GM18499 (cell line): ENCODE measurements at regions not wholly inside any gene's neighbourhood (a gene's known extent, or its start where the extent isn't known, plus 50 kb on each side); places are given as distances from the start of the nearest gene placed in this dataset.
"Not testable (repeated sequence)": the region's sequence is repeated elsewhere in the genome, so short reads cannot be mapped to it uniquely, and the experiment has no call there.

Source experiments
- ATAC-seq: cut with Tn5 transposase; IDR thresholded peaks from one replicate; pipeline ENCODE4 v1.9.1; 2021; ENCODE audit warnings: moderate number of reproducible peaks; ENCODE audit not compliant: insufficient read depth, unreplicated experiment

DNA sequence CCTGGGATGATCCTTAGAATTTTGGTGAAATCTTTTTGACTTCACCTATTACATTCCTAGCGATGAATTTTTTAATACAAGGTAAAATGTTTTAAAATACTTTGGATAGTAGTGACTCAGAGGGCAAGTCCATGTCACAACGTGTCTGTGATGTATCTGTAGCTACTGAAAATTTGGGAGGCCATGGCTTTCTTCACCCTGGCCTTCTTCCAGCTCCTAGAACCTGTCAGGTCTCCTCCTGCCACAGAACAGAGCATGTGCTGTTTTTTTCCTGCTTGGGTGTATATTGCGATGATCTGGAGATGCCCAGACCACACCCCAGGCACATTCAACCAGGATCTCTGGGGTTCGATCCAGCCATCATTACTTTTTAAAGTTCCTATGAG is 194.4 kb downstream of the BTBD3 start:
- no peak for ATAC-seq

DNA sequence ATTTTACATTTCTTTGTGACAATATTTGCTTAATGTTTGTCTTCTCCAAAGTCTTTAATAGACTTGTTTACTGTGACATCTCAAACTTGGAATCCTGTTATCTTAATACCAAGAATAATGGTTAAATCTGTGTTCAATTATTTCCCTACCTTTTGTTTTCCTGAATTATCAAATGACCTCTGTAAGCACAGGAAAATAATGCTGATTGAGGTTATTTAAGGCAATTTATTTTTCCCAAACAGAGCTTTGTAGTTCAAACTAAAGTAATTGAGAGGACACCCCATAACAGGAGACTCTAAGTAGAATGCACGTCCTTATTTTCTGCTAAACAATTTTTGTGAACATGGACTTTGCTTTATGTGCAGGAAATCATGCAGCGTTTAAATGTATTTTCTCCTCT is 195.0 kb downstream of the BTBD3 start:
- ATAC-seq = no peak

DNA sequence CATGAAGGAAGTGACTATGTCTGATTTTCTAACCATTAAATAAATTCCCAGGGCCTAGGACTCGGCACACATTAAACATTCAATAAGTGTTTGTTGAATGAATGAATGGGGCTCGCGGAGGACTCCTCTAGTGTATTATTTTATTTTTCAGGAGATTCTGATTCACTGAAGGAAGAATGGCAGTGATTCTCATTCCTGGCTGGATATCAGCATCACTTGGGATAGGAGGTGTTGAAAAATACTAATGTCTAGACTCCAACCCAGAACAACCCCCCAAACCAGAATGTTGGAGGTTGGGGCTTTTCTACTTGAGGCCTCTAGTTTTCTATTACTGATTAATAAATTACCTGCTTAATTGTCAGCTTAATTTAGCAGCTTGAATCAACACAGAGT is 195.4 kb downstream of the BTBD3 start:
- no peak for ATAC-seq

DNA sequence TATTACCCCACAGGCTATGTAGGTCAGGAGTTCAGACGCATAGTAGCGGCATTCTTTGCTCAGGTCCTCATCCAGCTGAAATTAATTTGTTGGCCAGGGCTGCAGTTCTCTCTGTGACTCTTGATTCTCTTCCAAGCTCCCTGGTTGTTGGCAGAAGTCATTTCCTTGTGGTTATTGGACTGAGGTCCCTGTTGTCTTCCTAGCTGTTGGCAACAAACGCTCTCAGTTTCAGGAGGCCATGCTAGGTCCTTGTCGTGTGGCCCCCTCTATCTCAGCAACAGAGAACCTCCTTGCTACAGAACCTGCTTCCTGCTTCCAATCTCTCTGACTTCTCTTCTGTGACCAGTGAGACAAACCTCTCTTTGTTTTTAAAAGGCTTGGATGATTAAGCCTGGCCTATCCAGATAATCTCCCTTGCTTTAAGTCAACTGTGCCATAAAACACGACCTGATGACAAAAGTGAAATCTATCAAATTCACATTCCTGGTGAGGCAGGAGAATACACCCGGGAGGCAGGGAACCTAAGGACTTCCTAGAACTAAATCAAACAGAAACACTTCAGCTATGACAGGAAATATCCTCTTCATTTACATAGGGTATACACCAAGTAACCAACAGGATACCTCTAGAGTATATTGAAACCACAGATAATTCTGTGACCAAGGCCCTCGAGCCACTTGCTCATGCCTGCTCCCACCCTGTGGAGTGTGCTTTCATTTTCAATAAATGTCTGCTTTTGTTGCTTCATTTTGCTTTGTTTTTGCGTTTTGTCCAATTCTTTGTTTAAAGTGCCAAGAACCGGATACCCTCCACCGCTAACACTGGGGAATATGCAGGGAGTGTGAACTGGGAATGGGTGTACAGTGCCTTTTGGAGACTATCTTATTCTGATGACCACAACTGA is 196.0 kb downstream of the BTBD3 start:
- ATAC-seq = no peak

DNA sequence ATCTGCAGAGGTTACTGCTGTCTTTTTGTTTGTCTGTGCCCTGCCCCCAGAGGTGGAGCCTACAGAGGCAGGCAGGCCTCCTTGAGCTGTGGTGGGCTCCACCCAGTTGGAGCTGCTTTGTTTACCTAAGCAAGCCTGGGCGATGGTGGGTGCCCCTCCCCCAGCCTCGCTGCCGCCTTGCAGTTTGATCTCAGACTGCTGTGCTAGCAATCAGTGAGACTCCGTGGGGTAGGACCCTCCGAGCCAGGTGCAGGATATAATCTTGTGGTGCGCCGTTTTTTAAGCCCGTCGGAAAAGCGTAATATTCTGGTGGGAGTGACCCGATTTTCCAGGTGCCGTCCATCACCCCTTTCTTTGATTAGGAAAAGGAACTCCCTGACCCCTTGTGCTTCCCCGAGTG is 211.4 kb downstream of the BTBD3 start:
- not testable (repeated sequence) for ATAC-seq

DNA sequence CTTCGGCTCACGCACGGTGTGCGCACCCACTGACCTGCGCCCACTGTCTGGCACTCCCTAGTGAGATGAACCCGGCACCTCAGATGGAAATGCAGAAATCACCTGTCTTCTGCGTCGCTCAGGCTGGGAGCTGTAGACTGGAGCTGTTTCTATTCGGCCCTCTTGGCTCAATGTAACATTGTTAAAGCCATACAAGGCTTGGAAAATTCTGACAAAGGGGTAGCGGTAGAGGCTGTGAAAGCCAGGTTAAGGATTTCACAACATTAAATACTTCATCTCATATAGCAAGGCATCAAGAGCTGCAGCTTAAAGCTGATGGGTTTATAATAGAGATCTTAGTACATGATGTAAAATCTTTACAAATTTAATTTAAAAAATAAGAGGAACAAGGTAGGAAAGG is 211.8 kb downstream of the BTBD3 start:
- not testable (repeated sequence) for ATAC-seq

DNA sequence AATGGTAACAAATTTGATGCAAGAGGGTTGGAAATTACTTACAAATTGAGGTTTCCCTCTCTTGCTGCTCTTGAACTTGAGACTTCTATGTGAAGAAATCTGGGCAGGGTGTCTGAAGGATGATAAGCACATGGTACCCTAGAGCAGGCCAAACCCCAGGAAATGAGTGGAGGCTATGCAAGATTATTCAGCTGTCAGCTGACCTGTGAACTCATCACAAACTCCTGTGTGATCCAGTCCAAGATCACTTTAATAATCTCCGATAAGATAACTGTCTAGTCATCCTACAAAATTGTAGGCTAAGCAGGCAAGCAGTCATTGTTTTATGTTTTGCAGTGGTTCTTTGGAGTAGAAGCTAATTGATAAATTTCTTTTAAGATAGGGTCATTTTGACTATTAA is 213.1 kb downstream of the BTBD3 start:
- ATAC-seq = no peak

DNA sequence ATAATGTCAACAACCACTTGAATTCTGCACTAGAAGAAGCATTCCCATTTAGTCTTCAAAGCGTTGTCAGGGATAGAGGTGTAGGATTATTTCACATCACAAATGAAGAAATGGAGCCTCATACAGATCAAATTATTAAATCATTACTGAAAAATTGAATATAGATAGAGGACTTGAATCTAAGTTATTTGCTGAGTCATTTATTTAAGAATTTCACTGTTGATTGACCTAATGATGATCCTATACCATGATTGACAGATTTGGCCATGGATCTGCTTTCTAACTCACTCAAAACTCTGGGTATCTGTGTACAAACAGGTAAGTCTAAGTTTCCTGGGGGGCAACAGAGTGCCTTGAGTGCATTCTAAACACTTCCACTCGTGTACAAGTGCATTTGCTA is 215.9 kb downstream of the BTBD3 start:
- no peak for ATAC-seq

DNA sequence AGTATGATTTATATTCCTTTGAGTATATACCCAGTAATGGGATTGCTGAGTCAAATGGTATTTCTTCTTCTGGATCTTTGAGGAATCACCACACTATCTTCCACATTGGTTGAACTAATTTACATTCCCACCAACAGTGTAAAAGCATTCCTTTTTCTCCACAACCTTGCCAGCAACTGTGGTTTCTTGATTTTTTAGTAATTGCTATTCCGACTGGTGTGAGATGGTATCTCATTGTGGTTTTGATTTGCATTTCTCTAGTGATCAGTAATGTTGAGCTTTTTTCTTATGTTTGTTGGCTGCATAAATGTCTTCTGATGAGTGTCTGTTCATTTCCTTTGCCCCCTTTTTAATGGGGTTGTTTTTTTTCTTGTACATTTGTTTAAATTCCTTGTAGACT is 228.3 kb downstream of the BTBD3 start:
- ATAC-seq = not testable (repeated sequence)

DNA sequence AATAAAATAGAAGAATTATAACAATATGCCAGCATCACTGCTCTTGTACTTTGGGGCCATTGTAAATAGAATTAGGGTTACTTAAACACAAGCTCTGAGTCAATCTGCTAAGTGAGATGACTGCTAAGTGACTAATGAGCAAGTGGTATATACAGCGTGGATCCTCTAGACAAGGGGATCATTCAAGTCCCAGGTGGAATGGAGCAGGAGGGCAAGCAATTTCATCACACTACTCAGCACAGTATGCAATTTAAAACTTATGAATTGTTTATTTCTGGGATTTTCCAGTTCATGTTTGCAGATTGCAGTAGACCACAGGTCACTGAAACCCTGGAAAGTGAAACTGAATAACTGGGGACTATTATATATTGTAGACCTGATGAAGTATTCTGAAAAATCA is 235.3 kb downstream of the BTBD3 start:
- no peak for ATAC-seq

DNA sequence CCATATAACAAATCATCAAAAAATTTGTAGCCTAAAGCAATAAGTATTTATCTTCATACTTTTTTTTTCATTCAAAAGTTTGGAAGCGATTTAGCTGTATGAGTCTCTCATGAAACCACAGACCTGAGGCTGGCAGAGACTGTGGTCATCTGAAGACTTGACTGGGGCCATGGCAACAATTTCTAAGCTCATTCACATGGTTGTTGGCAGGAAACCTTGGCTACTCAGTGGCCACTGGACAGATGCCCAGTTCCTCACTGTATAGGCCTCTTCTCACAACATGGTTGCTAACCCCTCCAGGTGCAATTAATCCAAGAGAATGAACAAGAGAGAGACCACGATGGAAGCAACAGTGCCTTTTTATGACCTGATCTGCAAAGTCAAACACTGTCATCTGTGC is 235.9 kb downstream of the BTBD3 start:
- no peak for ATAC-seq

DNA sequence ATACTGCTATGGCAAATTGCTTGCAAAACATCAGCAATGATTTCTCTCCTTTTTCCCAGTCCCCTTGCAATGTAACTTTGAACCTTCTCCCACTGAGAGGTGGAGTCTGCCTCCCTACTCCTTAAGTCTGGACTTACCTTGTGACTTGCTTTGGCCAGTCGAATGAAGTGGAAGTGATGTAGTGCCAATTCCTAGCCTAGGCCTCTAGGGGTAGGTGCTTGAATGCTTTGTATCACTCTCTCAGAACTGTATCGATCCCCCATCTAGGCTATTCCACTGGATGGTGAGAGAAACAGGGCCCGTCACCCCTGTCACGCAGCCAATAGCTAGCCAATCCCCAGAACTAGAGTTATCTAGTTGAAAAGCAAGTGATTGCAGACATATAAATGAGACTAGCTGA is 238.6 kb downstream of the BTBD3 start:
- no peak for ATAC-seq

DNA sequence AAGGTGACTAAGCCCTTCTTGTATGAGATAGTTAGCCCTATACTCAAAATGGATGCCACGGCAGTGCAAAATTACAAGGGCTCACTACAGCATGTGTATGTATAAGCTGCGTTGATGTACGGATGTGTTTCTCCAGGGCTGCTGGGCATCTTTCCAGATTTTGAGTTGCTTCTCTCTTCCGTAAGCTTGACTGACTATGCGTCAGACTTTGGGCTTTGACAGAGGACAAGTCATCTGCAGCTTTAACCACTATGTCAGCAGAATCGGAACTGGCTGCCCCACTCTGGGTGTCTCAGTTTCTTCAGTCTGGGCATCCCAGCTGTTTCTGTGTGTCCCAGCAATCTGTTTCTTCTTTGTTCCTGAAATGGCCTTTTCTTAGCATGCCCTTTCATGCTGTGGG is 241.6 kb downstream of the BTBD3 start:
- no peak for ATAC-seq

DNA sequence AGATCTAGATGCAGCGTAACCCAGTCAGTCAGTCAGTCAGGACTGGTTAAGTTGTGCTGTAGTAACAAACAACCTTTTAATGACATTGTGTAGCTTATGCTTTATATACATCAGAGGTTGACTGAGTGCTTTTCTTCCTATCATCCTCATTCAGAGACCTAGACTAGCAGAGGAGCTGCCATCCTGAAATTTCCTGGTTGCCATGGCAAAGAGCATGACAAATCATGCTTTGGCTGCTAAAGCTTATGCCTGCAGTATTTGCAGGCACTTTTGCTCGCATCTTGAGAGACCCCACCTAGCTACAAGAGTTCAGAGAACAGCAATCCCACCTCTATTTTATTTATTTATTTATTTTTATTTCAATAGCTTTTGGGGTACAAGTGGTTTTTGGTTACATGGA is 244.0 kb downstream of the BTBD3 start:
- ATAC-seq = no peak

DNA sequence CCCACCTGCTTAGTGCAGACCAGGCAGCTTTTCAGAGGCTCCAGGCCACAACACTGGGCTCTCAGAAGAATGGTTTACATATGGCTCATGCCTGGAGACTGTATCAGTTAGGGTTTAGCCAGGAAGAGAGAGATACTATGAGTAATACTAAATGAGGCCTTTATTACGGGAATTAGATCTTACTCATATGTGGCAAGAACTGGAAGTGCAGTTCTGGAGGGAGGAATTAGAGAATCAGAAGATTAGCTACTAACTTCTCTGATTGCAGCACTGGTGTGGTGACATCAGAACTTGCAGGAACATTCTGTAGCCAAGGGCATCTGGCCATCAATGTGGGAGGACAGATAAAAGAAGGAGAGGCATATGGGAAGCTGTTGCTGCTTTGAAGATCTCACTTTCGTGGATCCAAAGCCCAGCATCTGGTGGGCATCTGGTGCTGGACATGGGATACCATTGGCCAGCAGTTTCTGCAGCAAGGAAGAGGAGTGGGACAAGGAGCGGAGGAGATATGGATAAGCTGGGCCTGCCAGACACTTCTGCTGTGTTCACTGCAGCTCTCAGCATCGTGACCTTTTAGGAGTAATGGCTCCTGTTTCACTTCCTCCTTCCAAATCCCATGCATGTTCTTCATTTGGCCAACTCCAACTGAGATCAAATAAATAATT is 248.5 kb downstream of the BTBD3 start:
- ATAC-seq = no peak

DNA sequence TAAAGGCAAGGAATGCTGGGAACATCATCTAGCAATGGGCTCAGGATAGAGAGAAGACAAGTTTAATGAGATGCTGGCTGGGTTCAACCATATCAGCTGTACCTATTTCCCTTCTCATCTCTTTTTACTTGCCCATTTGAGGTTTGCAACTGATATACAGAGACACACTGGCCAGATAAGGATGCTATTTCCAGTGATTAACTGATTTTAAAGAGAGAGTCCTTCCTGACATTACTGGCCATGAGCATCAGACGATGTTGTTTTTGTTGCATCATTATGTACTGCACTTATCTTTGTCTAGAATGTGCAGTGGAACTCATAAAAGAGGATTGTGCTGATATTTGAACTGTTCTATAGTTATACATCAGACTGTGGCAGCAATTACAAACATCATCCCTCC is 252.7 kb downstream of the BTBD3 start:
- ATAC-seq = no peak

DNA sequence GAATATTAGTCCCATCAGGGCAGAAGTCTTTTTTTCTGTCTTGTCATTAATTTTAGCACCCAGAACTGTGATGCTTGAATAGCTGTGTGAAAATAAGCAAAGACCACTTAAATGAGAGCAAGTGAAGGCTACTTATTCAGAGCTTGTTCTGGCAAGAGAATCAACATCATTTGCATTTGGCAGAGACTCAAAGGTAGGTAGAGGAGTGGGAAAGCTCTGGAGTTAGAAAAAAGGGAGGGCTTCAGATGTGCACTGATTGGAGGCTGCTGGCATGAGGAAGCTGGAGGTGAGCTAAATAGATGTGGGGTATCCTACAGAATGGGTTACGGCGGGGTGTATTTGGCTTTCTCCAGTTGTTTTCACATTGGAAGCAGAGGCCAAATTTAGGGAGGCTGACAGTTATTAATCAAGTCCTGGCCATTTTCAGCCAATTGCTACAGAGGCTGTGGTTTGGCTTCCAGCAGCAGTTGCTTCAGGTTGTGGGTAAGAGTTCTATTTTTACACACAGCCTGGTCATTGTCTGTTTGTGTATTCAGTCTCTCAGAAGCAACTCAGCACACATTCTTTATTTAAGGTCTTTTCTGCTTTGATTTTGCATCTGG is 254.3 kb downstream of the BTBD3 start:
- no peak for ATAC-seq

DNA sequence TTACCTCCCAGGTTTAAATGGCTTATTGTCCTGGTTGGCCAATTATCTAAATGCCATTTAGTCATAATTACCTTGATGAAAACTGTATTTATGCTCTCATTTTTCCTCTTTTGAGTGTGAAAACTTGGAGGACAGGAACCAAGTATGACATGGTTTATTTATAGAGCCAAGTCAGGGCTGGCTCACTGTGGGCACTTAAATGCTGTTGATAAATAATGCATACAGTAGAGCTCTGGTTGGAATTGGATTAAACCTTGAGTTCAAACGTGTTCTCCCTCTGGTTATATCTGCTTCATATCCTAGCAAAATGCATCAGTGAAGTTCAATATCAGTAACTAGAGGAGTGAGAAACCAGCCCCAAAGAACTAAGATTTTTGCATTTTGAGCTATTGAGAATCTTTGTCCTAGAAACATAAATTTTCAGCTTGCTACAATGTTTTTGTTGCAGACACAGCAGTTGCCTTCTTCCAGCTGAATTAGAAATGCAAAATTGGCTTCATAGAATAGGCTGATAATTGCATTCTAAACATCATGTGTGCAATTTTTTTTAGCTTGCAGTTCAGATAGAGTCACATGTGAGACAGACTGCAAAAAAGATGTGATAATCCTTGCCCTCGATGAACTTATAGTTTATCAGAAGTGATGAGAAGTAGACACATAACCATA is 255.8 kb downstream of the BTBD3 start:
- no peak for ATAC-seq

DNA sequence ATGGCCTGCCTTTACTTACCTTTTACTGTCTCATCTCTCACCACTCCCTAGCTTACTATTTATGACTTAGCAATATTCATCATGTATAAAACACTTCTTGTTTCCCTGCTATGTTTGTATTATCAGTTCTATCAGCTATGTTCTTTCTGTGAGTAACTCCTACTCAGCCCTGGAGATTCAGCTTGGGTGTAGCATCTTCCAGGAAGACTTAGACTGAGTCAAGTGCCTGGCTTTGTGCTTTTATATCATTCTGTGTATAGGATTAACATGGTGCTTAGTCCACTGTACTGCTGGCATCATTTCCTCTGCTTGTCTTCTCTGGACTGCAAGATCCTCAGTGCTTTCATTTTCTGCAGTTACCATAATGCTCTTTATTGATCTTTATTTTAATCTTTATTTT is 257.8 kb downstream of the BTBD3 start:
- no peak for ATAC-seq

DNA sequence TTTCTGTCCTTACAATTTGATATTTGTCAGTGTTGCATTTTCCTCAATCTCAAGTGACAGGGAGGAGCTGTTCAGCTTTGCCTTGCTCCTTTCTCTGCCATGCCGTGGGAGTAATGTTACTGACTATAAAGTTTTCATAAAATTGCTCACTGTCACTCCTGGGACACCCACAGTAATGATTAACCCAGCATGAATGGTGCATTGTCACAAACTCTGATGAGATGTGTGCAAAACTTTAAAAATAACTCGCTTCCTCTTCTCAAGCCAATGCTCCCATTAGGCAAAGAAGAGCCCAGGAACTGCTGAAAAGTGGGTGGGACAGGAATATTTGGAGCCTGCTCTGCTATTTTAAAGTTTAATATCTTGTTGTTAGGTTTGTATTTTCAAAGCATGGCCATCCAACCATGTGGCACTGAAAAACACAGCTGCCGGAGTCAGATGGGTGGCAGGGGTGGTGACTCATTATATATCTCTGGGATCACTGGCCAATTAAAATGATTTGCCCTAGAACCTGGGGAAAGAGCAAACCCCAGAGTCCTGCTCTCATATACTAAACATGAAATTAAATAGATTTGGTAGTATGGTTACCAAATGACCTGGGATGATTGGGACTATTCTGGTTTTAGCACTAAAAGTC is 260.1 kb downstream of the BTBD3 start:
- ATAC-seq = no peak

DNA sequence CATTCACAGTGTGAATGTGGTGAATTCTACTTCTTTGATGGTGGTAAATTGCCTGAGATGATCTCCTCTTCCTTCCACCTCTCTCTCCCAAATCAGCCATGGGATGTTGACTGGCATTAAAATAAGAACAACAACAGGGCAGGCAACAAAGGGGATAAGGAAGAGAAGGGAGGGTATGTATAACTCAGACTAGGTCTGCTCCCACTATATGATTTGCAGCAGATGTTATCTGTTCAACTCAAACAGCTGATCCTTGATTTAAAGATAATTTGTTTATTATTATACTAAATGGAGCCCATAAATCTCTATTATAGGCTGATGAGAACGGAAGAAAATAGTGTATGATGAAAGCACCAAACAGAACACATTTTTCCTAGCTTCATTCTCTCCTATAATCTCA is 262.0 kb downstream of the BTBD3 start:
- no peak for ATAC-seq
